Skin of body (tissue), 1 donor: ENCODE measurements at regions not wholly inside any gene's neighbourhood (a gene's known extent, or its start where the extent isn't known, plus 50 kb on each side); places are given as distances from the start of the nearest gene placed in this dataset.

ENCODE experiments used
- DNase-seq: peaks from one replicate; lab custom pipeline; 2025; lab: John Stamatoyannopoulos, UW

DNA sequence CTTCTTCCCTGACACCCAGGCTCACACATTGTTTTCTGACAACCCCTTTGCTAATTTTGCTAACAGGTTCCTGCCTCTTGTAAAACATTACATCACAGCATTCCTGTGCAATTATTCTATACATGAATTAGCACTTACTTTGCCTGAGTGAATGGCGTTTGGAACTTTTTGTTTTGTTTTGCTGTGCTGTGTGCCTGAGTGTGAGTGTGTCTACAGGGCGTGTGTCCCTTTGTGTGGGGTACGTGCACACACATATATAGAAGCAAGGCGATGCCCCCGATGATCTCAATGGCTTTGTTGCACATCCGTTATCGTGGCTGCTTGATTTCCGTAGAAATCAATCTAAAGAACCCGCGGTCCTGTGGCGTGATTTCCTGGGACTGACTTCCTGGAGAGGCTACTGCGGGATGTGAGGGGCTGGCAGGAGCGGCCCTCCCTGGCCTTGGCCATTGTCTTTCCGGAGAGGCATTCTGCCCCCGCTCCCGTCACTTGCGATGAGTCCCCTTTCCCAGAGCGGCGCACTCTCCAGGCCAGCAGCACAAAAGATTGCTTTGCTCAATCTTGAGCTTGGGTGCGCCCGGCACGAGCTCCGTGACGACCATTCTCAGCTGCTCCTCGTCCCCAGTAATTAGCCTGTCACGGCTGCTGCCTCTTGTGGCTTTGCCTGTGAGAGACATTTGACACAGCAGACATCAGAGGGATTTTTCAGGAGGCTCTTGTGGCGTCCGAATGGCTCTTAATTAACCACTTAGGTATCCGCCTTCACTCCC lies 398.1 kb upstream of the IRX1 start:
- peak; percentile 22 for DNase-seq

DNA sequence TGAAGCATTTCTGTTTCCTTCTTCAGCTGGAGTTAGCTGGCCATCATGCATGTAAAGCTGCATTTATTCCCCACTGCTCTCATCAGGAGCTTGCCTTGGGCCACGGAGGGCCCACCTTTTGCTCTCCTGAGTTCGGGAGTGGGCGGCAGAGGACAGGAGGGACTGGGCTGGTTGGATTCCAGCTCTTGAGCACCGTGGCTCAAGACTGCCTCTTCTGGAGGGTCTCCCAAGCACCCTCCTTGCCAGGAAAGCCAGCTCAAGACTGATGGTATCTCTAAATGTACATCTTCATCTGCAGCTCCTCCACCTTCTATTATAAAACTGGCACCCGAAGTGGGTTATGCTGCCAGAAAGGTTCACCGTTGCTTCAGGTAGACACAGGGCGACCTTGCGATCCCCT lies 399.6 kb upstream of the IRX1 start:
- DNase-seq = no peak

DNA sequence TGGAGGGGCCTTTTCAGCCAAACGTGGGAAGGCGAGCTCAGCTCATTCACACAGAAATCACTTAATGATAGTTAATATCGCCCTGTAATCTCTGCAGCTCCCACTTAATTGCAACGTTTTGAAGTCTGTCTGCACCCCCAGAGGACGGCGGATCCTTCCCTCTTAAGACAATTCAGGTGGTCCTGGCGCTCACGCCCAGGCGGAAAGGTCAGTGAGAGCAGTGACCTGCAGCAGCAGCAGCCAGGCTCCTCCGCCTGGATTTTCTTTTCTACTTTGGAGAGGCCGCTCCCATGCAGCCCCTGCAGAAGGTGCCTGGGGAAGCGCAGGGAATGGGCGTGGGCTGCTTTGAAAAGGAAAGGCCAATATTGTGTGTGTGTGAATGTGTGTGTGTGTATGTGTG lies 400.9 kb upstream of the IRX1 start:
- DNase-seq = no peak

DNA sequence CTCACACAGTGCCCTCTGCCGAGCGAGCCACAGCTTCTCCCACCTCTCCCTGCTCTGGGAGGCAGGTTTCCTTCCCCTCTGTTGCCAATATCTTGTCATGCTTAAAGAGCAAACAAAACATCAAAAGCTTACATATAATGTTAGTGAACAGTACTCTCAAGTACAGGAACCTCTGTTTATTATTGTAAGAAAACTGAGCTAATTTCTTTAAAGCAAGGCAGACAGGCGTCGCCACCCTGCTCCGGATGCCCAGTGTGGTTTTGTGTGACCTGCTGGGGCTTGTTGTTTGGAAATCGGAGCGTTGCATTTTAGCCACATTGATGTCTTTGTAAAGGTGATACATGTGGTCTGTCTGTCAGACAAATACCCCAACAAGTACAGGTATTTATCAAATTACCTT lies 401.4 kb upstream of the IRX1 start:
- no peak for DNase-seq

DNA sequence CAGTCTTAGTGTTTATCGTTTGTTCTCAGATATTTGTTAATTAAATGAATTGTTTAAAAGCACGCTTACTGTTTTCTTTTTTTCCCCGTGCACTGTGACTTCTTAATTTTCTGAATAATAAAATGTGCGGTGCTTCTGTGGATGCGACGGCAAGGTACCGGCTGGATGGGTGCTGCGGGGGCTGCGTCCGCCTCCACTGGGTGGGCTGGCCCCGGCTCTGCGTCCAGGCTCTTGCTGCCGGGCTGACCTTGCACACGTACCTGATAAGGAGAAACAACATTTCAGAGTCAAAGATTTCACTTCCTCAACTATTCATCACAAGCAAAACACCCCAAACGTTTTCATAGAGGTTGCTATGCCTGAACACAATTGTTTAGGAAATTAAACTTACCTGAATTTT lies 404.0 kb upstream of the IRX1 start:
- no peak for DNase-seq

DNA sequence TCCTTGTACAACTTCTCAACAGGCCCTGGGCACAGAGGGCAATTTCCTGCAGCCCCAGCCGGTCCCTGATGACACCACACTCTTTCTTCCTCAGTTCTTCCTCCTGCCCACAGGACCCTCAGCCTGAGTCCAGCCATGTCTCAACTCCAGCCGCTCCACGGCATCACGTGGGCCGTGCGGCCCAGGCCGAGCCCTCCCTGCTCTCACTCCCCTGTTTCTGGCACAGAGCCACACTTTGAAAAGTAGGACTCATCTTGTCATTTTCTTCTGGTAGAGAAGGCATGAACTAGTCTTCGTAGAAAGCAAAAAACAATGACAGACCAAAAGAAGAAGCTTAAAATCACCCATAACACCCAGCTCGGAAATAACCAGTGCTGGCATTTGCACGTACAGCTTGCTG lies 404.7 kb upstream of the IRX1 start:
- no peak for DNase-seq

DNA sequence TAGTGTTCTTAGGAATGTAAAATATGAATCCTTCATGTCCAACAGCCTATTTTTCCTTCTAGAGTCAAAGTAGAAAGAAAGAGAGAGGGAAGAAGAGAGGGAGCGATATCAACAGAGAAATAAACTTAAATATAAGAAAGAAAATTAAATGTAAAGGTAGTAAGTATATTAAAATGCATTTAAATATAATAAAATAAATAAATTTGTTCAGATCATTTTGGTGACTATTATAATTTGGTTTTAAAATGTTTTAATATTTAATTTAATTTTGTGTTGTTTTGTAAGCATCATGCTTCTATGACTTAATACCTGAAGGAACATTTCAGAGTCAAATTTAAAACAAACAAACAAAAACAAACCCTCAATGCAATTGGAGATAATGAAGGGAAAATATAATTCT lies 405.2 kb upstream of the IRX1 start:
- no peak for DNase-seq

DNA sequence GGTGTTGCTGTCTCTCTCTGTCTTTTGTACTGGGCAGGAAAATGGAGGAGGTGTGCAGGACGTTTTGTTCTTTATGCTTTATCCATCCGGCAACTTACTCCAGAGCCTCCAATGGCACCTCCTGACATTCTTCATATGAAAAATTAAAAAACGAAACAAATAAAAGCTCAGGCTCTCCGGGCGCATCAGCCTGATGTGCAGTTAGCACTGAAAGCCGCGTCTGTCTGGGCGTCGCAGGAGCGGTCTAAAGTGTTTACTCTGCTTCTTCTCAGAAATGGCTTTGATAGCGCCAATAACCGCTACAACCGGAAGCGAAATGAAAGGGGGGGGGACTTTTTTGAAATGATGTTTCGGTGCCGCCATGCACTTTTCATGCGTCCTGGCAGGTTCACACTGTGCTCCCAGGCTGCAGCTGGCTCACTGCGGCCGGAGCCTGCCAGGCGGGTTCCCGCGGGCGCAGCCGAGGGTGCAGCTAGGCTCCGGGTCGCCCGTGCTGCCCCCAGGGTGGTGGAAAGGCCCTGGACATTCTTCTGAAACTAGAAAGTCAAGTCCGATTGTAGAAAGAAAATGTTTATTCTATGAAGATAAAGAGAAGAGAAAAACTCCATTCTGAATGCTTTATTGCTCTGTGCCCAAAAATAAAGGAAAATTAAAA lies 407.7 kb upstream of the IRX1 start:
- DNase-seq = no peak

DNA sequence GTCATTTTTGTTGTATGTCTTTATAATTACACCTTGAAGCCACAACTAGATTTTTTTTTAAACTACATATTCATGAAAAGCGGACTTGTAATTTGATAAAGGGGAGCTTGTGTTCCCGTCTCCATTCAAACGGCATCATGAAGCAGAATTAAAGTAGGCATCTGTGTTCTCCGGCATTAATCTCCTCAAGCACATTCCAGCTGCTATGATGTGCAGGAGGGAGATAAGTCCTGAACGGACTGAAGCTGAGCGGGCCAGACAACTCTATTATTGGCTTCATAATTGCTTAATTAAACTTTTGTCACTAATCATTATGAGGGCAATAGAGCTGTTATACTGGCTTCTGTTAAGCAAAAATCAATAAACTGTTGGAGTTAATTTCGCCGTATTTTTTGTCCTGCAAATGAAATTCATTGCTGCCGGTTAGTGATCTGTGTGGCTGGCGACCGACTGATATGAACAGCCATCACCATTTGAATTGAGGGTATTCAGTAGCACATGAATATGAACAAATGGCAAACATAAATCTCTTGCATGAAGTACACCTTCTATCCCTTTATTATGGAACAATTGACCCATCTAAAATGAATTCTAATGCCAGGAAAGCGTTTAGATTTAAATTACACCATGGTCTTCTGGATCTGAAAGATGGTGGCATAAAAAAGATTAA lies 408.8 kb upstream of the IRX1 start:
- DNase-seq = no peak

DNA sequence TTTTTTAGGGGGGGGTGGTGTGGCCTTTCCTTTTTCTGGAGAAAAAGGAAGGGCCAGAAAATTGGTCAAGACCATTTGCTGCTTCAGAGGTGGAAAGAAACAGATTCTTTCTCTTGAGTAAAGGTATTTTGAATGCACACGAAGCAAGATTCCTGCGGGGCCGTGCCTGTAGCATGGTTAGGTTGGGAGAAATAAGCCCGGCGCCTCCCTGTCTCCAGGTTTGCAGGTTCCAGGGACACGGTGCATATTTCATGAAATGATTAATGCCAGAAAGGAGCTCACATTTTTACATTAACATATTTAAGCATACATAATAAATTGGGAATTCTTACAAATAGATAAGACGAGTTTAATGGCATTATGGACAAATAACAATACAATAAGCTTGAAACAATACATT lies 409.5 kb upstream of the IRX1 start:
- no peak for DNase-seq

DNA sequence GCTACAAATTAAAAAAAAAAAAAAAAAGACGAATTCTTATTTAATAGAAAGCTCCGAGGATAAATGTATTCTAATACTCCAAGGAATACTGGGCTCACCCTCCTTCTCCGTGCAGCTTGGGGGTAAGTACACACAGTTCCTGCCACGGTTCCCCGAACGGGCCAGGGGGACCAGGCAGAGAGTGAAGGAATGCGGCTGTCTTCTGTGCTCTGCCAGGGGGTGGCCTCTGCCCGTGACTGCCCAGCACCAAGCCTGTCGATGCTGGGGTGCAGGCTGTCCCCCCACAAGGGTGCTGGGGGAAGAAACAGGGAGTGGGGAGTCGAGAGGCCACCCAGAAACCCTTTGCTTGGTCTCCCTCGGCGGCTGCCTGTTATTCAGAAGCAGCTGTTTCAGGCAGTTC lies 410.1 kb upstream of the IRX1 start:
- no peak for DNase-seq

DNA sequence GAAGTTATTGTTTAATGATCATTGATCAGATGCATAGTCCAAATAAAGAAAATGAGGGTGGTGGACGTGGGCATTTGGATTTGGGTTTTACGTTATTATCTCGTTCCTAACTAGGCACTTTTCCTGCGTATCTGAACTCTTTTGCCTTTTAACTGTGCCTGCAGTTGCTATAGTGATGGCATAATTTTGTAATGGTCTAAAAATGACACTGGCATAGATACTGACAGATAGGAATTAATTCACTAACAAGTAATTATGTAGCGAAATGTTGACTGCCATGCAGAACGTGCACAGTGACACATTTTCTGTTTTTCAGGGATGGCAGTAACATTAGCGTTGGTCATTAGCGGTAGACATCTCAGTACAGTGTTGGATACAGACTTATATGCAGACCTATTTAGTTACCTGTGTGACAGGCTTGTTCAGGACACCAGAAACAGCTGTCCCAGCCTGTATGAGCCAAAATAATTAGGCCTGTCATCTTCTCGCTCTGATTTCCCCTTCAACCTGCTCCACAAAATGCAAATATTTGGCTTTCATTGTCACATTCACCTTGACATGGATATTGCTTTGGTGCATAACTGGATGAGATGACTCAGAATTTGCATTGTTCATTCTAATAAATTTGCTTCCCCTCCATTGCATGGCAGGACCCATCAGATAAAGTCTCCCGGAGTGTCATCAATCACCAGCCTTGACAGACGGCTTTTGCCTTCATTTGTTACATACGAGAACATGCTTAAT lies 413.3 kb upstream of the IRX1 start:
- no peak for DNase-seq

DNA sequence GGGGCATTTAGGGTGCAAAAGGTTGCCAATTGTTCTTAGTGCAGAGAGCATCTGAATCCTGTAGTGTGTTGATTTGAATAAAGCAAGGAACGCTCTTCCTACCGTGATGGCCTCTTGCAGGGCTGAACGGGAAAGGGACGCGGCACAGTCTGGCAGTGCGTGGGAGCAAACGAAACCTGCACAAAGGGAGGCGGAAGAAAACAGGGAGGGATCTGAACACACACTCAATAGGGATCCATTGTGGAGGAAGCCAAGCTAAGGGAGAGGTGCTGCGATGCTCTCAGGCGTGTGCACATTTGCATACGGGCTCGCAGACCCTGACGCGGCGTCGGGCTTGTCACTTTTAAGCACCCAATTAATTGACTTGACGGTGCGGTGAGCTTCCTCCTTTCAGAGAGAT lies 414.0 kb upstream of the IRX1 start:
- no peak for DNase-seq

DNA sequence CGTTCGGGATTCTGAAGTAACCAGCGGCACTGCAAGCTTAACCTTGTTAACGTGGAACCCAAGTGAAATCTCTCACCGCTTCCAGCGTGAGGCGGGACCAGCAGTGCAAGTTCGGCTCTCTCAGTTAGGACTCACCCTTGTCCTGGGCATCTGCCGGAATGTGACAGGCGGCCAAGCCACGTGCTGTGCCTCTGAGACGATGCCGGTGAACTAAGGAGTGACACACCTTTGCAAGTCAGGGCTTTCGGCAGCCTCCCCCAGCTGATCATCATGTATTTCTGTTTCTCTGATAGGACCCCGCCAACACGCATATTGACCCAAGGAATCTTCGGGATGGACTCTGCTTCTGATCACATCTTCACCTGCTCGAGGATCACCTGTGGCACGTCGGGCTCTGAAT lies 415.0 kb upstream of the IRX1 start:
- DNase-seq = no peak

DNA sequence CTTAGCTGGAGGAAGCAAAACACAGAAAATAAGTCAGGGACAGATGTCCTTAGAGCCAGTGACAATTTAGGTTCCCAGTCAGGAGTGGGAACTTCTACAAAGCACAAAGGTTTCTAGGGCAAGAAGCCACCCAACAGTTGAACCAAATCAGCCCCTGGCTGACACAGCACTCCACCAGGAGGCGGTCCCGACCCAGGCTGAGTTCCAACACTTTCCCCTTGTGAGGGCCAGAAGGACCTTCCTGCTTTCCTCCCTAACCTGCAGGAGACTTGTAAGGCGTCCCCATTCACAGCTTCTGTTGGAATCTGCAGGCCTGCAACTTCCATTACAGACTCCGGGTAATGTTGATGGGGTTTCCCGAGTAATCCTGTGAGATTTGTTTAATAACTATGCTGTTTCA lies 416.4 kb upstream of the IRX1 start:
- no peak for DNase-seq

DNA sequence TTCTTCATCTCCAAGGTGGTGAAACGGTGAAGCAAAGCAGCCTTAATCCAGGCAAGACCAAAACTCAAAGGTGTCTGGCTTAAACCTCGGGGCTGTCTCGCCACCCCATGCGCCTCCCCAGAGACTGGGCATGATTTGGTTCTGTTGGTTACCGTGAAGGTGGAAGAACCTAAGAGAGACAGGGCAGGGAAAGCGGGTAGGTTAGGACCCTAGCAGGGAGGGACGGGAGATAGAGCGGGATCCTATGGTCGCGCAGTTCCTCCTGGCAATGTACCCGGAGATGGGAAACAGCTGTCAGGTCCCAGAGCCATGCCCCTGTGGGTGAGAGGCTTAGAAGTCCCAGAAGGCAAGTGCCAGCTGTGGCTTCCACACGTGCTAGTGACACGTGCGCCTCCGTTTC lies 418.3 kb upstream of the IRX1 start:
- no peak for DNase-seq

DNA sequence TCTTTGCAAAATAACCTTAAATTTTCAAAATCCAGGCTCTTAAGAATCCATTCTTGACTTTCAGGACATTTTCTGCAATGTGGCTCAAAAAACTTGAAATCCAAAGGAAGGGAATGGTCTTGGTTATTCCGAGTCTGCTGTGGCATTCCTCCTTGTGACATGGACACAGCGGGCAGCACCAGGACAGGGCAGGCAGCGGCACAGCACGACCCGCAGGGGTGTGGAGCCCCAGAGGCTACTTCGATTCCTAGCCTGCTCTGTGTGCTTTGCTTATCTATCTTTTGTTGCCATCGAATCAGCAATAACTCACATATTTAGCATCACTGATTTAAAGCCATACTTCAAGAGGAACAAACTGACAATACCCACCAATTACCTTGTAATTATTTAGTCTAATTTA lies 420.2 kb upstream of the IRX1 start:
- no peak for DNase-seq

DNA sequence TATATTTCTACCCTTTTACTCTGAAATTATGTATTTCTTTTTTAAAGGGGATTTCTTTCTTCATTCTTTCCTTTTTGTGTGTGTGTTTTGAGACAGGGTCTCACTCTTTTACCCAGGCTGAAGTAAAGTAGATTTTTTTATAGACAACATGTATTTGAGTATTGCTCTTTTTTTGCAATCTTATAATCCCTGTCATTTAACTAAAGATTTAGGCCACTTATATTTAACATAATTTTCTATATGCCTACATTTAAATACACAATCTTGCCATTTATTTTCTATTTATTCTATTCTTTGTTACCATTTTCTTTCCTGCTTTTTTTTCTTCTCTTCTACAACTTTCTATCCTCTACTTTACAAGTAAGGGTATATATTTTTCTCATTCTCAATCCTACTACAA lies 416.0 kb upstream of the IRX2 start:
- no peak for DNase-seq

DNA sequence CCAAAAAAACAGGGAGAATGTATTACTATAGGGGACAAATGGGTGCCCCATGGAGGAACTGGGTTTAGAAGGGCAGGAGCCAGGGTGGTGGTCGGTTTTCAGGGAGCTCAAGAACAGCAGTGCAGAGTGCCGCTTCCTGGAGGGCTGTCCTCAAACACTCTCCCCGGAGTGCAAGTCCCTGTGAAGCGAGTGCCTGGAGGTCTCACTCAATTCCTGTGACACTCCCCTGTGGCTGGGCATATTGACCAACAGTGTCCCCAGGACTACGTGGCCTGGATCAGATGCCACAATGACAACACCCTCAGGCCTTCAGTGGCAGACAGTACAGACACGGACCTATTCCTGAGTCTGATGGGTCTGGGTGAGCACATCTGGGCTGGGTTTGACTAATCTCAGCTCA lies 412.1 kb upstream of the IRX2 start:
- DNase-seq = no peak

DNA sequence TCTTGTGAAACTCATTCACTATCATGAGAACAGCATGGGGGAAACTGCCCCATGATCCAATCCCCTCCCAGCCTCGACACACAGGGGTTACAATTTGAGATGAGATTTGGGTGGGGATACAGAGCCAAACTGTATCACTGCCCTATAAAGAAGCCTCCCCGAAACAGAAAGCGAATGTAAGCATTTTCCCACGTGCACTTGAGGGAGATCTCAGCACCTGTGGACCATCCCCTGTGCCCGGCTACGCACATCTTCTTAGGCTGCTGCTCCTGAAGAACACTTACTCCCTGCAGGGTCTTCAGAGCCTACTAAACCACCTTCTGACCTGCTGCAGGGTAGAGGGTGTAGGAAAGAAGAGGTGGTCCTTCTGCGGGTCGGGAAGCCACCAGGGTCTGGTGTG lies 410.2 kb upstream of the IRX2 start:
- DNase-seq = no peak

DNA sequence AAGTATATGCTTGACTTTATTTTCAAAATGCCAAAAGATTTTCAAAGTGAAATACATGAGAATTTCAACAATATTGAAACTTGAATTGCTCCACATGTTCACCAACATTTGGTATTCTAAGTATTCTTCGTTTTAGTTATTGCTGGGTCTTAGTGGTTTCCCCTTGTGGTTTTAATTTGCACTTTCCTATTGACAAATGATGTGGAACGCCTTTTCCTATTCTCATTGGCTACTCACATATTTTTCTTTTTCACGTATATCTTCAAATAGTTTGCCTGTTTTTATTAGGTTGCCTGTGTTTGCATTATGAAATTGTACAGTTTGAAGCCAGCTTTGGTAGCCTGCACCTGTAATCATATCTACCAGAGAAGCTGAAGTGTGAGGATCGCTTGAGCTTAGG lies 405.7 kb upstream of the IRX2 start:
- DNase-seq = peak; percentile 26

DNA sequence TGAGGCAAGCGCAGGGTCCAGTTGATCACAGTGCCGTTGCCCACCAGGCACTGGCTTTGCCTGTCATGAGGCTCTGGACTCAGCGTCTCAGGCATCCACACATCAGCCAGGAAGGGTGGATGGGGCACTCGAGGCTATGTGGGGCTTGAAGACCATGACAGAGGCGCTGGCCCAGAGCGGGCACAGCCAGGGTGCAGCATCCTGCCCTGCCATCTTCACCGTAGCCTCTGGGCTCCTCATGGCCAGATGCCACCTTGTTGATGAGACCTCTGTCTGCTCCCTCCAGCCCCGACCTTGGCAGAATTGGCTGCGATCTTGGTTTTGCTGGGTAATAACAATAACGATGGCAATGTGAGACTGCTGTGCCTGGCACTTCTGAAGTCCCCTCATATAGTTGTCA lies 404.2 kb upstream of the IRX2 start:
- DNase-seq = no peak
